ENCODE measurements at regions not wholly inside any gene's neighbourhood (a gene's known extent, or its start where the extent isn't known, plus 50 kb on each side); places are given as distances from the start of the nearest gene placed in this dataset.

GRCh38 chr6:104322841-104323240 is 536.9 kb downstream of the HACE1 start:
- Mint-ChIP-seq H3K9me3 (ENCODE audit: low read depth) (no peaks in the 10 kb centered on the region), H3K4me1 (no peaks in the 10 kb centered on the region), H3K4me3 (no peak overlapping the region), H3K27me3 (no peaks in the 10 kb centered on the region), H3K27ac (no peak overlapping the region), H3K36me3 (no peaks in the 10 kb centered on the region)
- DNase-seq (no peak), ATAC-seq (no peak)
- CTCF ChIA-PET, result no interaction called here

GRCh38 chr6:104321301-104321700 is 538.4 kb downstream of the HACE1 start:
- Mint-ChIP-seq H3K27me3 (no peaks in the 10 kb centered on the region), H3K27ac (no peak overlapping the region), H3K4me3 (no peak overlapping the region), H3K36me3 (no peaks in the 10 kb centered on the region), H3K4me1 (no peaks in the 10 kb centered on the region), H3K9me3 (ENCODE audit: low read depth) (no peaks in the 10 kb centered on the region)
- ATAC-seq, result no peak
- DNase-seq, result no peak
- CTCF ChIA-PET, result no interaction called here

DNA sequence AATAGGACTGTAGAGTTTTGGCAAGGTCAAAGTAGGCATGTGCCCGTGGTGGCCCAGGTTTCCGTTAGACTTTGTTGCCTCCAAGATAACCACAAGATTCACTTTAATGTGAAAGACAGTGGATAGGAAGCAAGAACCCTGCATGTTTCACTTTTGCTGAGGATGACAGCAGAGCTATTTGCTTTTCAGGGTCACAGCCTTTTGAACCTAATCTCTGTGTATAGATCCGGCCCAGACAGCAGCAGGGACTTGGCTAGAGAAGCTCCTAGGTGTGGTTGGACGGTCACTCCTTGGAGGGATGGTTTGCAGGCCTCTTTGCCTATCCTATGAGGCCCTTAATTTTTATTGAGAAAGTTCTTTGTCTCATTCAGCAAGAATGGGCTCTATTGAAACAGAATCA is 538.8 kb downstream of the HACE1 start:
- Mint-ChIP-seq H3K4me3 (no peak overlapping the region), H3K4me1 (no peaks in the 10 kb centered on the region), H3K9me3 (ENCODE audit: low read depth) (no peaks in the 10 kb centered on the region), H3K27ac (no peak overlapping the region), H3K27me3 (no peaks in the 10 kb centered on the region), H3K36me3 (no peaks in the 10 kb centered on the region)
- CTCF ChIA-PET, result no interaction called here
- no peak for DNase-seq
- no peak for ATAC-seq

DNA sequence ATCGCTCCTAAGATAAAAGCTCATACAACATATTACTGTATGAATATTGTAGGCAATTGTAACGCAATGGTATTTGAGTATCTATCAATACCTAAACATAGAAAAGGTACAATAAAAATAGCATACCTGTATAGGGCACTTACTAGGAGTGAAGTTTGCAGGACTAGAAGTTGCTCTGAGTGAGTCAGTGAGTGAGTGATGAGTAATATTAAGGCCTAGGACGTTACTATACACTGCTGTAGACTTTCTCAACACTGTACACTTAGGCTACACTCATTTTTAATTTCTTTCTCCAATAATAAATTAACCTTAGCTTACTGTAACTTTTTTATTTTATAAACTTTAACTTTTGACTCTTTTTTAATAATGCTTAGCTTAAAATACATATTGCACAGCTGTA is 546.9 kb downstream of the HACE1 start:
- no peak for ATAC-seq
- H3K36me3 Mint-ChIP-seq, result no peaks in the 10 kb centered on the region
- H3K27ac Mint-ChIP-seq, result no peak overlapping the region
- no peak for DNase-seq
- H3K9me3 Mint-ChIP-seq (ENCODE audit: low read depth), result no peaks in the 10 kb centered on the region
- H3K27me3 Mint-ChIP-seq, result no peaks in the 10 kb centered on the region
- H3K4me1 Mint-ChIP-seq, result no peaks in the 10 kb centered on the region
- H3K4me3 Mint-ChIP-seq, result no peak overlapping the region
- CTCF ChIA-PET, result no interaction called here

DNA sequence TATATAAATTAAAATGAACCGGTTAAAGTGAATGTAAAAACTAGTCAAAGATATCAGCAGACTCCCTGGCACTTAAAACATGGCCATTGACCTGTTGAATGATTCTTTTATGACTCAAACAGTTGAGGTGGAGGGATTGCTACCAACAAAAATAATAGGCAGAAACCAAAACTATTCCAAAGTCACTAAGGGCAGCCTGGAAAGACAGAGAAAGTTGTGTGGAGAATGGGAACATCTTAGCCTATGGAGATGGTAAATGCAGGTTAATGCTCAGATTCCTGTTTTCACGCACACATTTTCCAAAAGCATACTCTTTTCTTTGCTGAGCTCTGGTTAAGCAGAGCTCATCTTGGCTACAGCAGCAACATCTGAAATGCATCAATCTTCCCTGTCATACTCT is 553.5 kb downstream of the HACE1 start:
- CTCF ChIA-PET, result no interaction called here
- no peaks in the 10 kb centered on the region for H3K27me3 Mint-ChIP-seq
- no peak overlapping the region for H3K4me3 Mint-ChIP-seq
- no peak overlapping the region for H3K27ac Mint-ChIP-seq
- H3K4me1 Mint-ChIP-seq, result no peaks in the 10 kb centered on the region
- DNase-seq, result no peak
- no peaks in the 10 kb centered on the region for H3K9me3 Mint-ChIP-seq (ENCODE audit: low read depth)
- no peaks in the 10 kb centered on the region for H3K36me3 Mint-ChIP-seq
- ATAC-seq, result no peak

- H3K27me3 Mint-ChIP-seq, result no peaks in the 10 kb centered on the region
- no peak for ATAC-seq
- no peaks in the 10 kb centered on the region for H3K4me1 Mint-ChIP-seq
- no peak overlapping the region for H3K4me3 Mint-ChIP-seq
- H3K9me3 Mint-ChIP-seq (ENCODE audit: low read depth), result no peaks in the 10 kb centered on the region
- H3K27ac Mint-ChIP-seq, result no peak overlapping the region
- CTCF ChIA-PET, result no interaction called here
- H3K36me3 Mint-ChIP-seq, result no peaks in the 10 kb centered on the region
- no peak for DNase-seq
Observed at GRCh38 chr6:104305206-104305605, 554.5 kb downstream of the HACE1 start.

- Mint-ChIP-seq H3K4me3 (no peak overlapping the region), H3K36me3 (no peaks in the 10 kb centered on the region), H3K27me3 (no peaks in the 10 kb centered on the region), H3K4me1 (no peaks in the 10 kb centered on the region), H3K9me3 (ENCODE audit: low read depth) (no peaks in the 10 kb centered on the region), H3K27ac (no peak overlapping the region)
- ATAC-seq (no peak), DNase-seq (no peak)
- CTCF ChIA-PET, result no interaction called here
Observed at GRCh38 chr6:104301951-104302350, 557.8 kb downstream of the HACE1 start.

DNA sequence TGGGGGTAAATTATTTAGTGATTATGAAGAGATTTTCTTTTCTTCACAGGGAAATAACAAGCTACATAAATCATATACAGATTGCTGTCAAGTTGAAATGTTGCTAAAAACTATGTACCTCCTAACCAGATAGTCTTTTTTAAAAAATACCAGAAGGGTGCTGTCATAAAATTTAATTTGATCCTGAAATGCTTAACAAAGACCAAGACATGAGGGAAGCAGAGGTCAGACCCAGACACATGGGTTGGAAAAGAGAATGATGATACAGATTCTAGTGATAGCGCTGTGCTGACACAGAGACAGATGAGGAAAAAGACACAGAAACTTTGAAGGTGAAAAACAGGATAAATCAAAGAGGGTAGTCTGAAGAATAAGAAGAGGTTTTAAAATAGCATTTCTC is 573.1 kb downstream of the HACE1 start:
- no peak for ATAC-seq
- H3K9me3 Mint-ChIP-seq (ENCODE audit: low read depth), result no peaks in the 10 kb centered on the region

DNA sequence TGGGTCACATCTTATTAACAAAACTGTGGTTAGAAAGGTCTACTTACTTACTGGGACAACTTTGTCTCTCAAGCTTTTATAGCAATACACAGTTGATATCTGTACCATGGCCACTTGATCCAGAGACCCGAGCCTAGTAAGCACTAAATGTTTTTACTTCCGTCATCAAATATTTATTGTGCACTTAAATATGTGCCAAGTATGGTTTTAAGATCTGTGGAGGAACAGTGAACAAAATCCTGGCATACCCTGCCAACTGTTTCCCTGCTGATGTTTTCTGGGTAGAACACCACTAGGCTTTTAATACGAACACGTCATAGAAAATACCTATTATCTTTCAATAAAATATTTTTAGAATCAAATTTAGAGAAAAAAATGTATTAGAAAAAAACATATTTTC is 574.8 kb downstream of the HACE1 start:
- DNase-seq (no peak), ATAC-seq (no peak)
- Mint-ChIP-seq H3K36me3 (no peaks in the 10 kb centered on the region), H3K27me3 (no peaks in the 10 kb centered on the region), H3K4me3 (no peak overlapping the region), H3K27ac (no peak overlapping the region), H3K9me3 (ENCODE audit: low read depth) (no peaks in the 10 kb centered on the region), H3K4me1 (no peaks in the 10 kb centered on the region)
- CTCF ChIA-PET, result no interaction called here

More for the DNA sequence above, 573.1 kb downstream of the HACE1 start:
- Mint-ChIP-seq H3K4me1 (no peaks in the 10 kb centered on the region), H3K27me3 (no peaks in the 10 kb centered on the region), H3K36me3 (no peaks in the 10 kb centered on the region), H3K4me3 (no peak overlapping the region), H3K27ac (no peak overlapping the region)
- no peak for DNase-seq
- CTCF ChIA-PET, result no interaction called here

- Mint-ChIP-seq H3K4me3 (no peak overlapping the region), H3K9me3 (ENCODE audit: low read depth) (no peaks in the 10 kb centered on the region), H3K36me3 (no peaks in the 10 kb centered on the region), H3K27me3 (no peaks in the 10 kb centered on the region), H3K4me1 (no peaks in the 10 kb centered on the region), H3K27ac (no peak overlapping the region)
- DNase-seq, result no peak
- CTCF ChIA-PET, result no interaction called here
- ATAC-seq, result no peak
Observed at GRCh38 chr6:104282581-104282980, 577.1 kb downstream of the HACE1 start.

DNA sequence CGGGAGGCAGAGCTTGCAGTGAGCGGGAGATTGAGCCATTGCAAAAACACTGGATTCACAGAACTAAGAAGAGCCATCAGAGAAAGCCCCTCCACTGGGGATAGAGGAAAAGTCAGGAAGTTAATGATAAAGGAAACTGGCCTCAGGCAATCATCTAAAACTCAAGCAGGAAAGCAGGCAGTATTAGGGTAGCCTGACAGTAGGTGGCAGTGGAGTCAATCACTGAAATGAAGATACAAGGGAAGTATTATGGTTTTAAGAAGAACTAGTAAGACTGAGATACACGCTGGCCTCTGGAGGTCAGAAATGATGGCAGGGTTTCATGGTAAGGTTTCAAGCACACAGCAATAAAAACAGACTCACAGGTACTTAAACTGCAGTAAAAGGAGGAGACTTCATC is 578.3 kb downstream of the HACE1 start:
- H3K36me3 Mint-ChIP-seq, result no peaks in the 10 kb centered on the region
- ATAC-seq, result no peak
- CTCF ChIA-PET, result no interaction called here

DNA sequence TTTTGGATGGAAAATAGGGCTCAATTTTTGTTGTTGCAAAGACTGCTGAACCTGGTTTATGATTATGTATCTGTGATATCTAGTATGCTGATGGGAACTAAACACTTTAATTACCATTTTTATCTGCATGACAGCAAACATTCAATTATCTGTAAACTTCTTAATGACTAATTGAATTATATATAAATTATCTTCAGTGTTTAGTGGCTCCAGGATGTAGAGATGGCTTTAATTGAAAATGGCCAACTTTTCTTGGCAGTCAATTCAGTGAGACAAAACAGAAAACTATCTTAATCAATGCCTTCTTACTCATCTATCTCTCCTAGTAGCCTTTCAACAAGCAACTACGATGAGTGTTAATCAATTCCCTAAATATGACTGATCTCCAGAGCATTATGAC is 591.3 kb downstream of the HACE1 start:
- Mint-ChIP-seq H3K27ac (no peak overlapping the region), H3K4me1 (no peaks in the 10 kb centered on the region), H3K4me3 (no peak overlapping the region), H3K9me3 (ENCODE audit: low read depth) (no peaks in the 10 kb centered on the region), H3K27me3 (no peaks in the 10 kb centered on the region), H3K36me3 (no peaks in the 10 kb centered on the region)
- CTCF ChIA-PET, result no interaction called here
- ATAC-seq (no peak), DNase-seq (no peak)

More for the DNA sequence above, 578.3 kb downstream of the HACE1 start:
- Mint-ChIP-seq H3K9me3 (ENCODE audit: low read depth) (peaks cover 2% of the 10 kb centered on the region), H3K27me3 (no peaks in the 10 kb centered on the region), H3K4me3 (no peak overlapping the region), H3K4me1 (no peaks in the 10 kb centered on the region), H3K27ac (no peak overlapping the region)
- no peak for DNase-seq

GRCh38 chr6:104266922-104267321 is 592.8 kb downstream of the HACE1 start:
- no peak for DNase-seq
- Mint-ChIP-seq H3K4me3 (no peak overlapping the region), H3K36me3 (no peaks in the 10 kb centered on the region), H3K9me3 (ENCODE audit: low read depth) (no peaks in the 10 kb centered on the region), H3K4me1 (no peaks in the 10 kb centered on the region), H3K27ac (no peak overlapping the region), H3K27me3 (no peaks in the 10 kb centered on the region)
- no peak for ATAC-seq
- CTCF ChIA-PET, result no interaction called here

DNA sequence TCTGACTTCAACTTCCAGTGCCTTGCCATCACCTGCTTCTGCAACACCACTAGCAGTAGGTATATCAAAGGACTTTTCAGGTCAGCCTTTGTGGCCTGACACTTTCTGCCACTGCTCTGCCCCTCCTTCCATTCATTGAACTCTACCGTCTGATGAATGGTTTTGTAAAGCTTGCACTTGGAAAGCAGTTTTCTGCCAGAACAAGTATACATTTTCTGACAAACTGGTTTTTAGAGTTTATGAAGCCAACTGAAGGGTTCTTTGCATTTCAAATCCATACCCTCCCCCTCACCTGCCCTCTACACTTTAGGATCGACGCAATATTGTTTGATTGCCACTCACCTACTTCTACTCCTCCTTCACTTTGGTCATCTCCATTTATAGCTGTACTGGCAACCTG is 603.1 kb downstream of the HACE1 start:
- no peaks in the 10 kb centered on the region for H3K27me3 Mint-ChIP-seq
- no peak overlapping the region for H3K4me3 Mint-ChIP-seq
- CTCF ChIA-PET, result no interaction called here
- no peak for DNase-seq
- no peak overlapping the region for H3K27ac Mint-ChIP-seq
- no peak for ATAC-seq
- no peaks in the 10 kb centered on the region for H3K9me3 Mint-ChIP-seq (ENCODE audit: low read depth)
- H3K36me3 Mint-ChIP-seq, result no peaks in the 10 kb centered on the region
- H3K4me1 Mint-ChIP-seq, result no peaks in the 10 kb centered on the region

- Mint-ChIP-seq H3K36me3 (no peaks in the 10 kb centered on the region), H3K27ac (no peak overlapping the region), H3K27me3 (no peaks in the 10 kb centered on the region), H3K4me3 (no peak overlapping the region), H3K9me3 (ENCODE audit: low read depth) (no peaks in the 10 kb centered on the region), H3K4me1 (no peaks in the 10 kb centered on the region)
- CTCF ChIA-PET, result no interaction called here
- ATAC-seq, result no peak
- no peak for DNase-seq
Observed at GRCh38 chr6:104253236-104253635, 606.5 kb downstream of the HACE1 start.
